NCI-H774 (cell line): ENCODE measurements at regions not wholly inside any gene's neighbourhood (a gene's known extent, or its start where the extent isn't known, plus 50 kb on each side); places are given as distances from the start of the nearest gene placed in this dataset.

Experiments used
- DNase-seq: peaks from one replicate; lab custom pipeline; 2025; lab: John Stamatoyannopoulos, UW

DNA sequence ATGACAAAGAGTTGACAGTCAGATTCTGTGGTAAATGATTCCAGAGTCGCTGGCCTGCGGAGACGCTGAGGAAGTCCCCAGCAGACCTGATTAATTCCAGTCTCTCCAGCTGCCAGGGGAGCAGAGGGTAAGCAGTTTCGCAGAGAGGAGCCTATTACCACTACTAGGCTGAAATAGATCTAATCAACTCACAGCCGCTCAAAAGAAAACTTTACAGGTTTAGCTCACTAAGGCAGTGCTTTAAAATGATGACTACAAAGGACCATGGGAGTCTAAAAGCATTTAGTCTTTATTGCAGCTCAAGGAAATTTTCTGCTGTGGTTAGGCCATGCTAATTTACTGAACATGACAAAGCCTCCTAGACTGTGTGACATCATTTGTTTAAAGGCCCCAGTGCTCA lies 445.6 kb upstream of the POU3F3 start:
- no peak for DNase-seq

DNA sequence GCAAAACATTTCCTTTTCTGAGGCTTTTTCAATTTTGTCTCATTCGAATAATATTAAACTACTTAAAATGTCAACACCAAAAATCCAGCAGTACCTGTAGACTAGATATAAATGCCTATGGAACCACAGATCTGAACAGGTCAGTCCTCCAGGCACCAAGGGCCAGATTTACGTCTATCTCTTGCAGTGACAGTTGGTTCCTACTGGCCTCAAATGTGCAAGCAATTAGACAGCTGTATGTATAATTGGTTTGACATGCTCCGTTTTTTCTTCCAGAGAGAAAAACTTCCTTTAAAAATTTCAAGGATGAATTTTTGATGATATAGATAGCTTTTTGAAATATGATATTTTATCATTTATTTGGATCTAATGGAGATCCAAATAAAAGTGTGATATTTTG lies 443.8 kb upstream of the POU3F3 start:
- no peak for DNase-seq

DNA sequence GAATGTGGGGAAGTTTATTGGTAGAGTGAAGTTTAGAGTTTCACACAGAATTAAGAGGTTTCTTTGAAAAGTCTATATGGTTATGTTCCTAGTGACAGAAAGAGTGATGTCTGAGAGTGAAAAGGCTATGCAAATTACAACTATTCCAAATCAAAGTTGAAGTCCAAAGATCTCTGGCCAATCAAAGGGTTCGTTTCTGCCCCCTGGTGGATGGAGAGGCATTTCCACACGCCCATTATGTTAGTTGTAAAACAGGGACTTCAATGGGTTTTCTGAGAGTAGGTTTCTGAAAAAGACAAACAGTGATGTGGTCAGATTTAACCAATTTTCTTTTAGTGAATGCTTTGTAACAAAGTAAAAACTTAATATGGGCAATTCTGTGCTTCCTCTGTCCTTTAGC lies 441.5 kb upstream of the POU3F3 start:
- peak; percentile 44 for DNase-seq

DNA sequence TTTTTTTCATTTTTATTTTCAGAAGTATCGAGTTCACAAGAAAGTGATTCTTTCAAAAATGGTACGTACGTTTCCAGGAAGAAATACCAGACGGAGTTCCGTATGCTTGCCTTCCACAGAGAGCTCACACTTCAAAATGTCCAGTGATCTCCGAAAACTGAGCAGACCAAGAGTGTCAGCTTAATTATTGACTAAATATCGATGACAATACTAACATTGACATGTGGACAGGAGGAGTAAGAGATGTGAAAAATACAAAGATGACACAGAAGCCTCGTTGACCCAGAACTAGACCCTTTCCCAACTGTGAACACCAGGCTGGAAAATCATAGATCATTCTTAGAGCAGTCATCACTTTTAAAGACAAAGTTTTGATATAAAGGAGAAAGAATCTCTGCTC lies 440.0 kb upstream of the POU3F3 start:
- no peak for DNase-seq

DNA sequence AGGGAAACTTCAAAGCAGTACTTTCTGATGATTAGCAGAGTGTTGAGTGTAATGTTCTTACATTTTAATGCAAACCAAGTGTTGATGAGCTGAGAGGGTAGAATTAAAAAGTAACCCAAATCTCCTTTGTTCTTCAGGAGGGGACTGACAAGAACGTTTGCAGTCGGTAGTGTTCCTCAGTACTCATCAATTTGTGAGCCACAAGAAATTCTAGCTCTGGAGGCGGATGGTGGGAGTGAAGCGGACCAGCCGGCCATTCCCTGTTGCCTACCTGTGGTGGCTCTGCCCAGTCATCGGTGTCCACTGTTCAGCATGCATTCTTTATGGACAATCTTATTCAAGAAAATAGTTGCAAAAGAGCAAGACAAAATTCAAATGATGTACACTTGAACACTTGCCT lies 438.6 kb upstream of the POU3F3 start:
- DNase-seq, result no peak

DNA sequence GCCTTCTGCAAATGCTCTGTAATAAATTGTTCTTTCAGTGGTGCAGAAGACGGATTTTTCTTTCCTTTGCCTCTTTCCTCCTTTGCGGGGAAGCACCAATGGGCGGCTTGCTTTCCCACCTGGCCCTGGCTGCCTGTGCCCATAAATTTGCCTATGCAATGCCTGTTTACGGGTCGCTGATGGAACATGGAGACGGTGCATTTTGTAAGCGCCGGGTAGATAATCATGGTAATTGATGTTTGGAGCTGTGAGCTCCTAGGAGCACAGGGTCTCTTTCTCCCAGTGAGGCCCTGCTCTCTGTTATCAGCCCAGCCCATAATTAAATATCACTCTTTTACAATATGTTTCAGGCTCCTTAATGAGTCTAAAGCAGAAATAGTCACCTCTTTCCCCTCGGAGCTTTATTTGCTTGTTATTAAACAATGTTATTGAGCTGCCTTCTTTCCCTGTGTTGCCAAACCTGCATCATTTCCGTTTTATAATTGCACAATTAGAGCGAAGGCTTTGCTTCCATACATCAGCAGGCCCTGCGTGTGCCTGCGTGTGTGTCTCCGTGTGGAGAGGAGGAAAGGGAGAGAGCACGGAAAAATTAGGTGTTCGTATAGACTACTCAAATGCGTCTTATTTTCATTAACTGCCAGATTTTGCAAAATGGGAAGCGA lies 437.4 kb upstream of the POU3F3 start:
- no peak for DNase-seq

DNA sequence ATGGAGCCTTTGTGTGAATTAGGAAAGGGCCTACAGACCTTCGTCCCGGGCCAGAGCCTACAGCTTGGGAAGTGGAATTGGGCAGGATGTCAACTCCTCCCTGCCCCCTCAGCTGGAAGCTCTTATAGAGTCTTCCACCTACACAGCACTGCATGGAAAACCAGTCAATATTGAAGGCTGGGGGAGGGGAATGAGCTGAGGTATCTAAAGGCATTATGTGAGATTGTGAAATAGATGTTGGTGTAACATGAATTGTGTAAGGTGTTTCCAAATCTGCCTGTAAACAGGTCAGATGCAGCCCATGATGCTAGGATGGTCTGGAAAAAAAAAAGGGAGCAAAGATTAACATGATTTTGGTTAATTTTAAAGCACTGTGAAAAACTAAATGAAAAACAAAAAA lies 433.5 kb upstream of the POU3F3 start:
- DNase-seq, result no peak

DNA sequence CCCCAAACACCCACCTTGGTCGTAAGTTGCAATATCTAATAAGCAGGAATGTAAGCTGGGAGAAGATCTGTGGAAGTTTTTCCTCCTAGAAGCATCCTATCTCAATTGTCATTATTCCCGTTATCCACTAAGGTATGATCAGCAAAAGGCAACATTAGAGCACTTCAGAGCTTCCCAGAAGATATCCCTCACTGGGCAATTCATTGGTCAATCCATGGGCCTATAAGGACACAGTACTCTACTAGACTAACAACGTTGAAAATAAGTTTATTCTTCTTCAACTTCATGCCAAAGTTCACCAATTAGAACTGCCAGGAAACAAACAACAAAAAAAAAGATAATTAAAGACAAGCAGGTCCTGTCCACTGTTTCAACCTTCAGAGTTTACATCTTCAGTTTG lies 433.0 kb upstream of the POU3F3 start:
- DNase-seq, result no peak

DNA sequence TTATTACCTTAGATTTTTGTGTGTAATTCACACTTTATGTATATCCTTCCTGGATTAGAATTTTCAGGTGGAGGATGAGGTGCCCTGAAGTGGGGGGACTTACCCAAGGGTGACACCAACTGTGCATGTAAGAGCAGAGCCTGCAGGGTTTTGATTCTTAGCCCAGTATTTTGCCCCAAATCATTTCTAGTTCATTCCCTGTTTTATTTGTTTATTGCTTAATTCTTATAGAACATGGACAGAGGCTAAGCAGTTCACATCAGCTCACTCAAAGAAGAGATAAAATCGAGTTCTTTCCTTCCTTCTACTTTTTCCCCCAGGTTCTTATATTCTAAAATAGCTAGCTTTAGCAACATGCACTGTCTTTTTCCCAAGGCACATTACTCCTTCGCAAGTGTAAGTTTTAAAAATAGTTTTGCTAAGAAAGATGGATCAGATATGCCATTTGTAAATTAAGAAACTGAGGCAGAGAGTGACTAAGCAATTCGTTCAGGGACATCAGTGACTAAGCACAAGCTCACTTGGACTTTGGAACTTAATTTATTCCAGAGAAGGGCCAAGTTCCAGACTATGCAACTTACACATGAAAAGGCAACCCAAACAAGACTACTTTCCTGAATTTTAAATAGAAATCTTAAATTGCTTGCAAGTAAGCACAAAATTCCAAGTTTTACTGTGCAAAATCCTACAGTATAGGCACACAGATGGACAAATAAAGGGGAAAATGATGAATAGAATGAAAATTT lies 427.9 kb upstream of the POU3F3 start:
- DNase-seq, result no peak

DNA sequence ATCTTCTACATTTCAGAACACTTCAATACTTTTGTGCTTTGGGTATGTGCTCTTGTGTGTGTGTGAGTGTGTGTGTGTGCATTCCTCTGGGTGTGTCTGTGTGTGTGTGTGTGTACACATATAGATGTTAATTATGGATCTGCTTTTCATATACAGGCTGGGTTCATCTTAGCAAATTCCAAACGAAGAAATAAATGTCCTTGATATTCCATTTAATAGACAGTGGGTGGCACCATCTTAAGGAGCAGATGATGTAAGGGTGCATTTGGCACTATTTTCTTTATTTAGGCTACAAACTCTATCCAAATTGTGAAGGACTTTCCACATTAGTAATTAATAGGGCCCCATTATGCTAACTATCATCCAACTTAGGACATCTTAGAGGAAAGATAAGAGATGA lies 425.8 kb upstream of the POU3F3 start:
- no peak for DNase-seq

DNA sequence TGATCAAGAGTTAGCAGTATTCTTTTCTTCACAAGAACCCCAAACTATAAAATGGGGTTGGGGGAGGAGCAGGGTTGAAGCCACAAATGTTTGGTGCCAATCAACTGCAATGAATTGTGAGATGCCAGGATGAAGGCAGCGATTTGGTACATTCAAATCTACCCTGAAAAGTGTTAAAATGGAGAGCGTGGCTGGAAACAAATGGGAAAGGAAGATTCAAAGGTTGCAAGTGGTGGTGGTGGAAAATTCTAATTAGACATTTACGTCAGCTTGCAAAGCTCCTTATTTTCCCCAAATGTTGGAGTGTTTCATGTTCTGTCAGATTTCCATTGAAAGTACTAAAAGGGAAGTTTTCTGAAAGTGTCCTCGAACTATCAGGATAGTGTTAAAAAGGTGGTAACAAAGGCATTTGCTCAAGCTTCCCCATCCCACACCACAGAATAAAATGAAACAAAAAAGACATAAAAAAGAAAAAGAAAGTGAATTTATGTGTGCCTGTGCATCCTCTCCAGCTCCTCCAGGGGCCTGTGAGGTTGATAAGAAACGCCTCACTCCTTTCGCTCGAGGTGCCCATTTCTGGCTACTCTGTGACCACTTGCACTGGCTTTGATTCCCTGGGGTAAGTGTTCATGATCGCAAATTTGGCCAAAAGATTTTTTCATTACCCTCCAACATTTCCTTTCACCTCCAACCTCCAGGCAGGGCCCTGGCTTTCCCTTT lies 424.1 kb upstream of the POU3F3 start:
- DNase-seq, result no peak

DNA sequence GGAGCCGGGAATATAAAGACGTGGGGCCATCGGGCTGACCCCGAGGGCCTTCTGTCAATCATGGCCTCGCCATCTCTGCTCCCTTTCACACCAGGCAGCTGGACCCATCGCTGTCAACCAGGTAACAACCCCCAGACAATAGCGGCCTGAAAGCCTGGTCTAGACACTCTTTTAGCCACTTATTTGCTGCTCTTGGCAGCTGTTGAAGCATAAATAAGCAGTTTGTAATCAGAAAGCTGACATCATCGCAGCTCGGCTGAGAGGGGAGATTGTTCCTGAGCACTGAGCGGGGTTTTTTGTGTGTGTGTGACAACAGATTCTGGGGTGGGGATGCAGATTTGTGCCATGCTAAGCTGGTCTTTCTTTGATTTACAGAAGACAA lies 423.6 kb upstream of the POU3F3 start:
- DNase-seq, result peak; percentile 79

DNA sequence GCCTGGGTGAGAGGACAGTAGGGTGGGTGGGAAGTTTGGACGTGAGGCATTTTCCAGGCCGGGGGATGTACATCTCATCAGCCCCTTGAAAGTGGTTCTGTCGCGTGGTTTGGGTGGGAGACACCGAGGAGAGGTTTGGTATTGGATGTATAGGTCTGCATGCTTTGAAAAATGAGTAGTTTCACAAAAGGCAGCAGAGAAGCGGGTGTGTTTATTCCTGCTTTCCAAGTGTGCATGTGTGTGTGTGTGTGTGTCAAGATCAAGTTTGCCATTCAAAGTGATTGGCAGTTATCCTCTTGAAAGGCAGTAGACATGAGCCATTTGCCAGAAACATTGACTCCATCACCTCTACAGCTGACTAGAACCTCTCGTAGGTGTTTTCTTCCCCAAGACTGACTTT lies 423.1 kb upstream of the POU3F3 start:
- DNase-seq, result no peak

DNA sequence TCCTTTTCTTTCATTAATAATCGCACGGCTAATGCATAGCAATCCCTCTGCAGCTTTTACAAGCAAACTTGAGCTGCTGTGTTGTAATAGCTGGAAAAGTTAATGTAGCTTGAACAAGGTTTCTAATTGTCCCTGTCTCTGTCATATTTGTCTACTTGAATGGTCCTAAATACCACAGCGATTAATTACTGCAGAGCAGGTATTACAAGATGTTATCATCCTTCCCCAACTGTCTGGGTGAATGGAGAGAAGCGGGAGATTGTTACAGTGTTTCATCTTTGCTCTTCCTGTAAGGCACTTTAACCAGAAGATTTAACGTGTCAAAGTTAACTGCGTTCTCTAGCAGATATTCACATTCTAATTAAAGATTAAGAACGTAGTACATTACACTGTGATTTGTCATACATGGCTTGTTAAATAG lies 422.2 kb upstream of the POU3F3 start:
- DNase-seq, result no peak

DNA sequence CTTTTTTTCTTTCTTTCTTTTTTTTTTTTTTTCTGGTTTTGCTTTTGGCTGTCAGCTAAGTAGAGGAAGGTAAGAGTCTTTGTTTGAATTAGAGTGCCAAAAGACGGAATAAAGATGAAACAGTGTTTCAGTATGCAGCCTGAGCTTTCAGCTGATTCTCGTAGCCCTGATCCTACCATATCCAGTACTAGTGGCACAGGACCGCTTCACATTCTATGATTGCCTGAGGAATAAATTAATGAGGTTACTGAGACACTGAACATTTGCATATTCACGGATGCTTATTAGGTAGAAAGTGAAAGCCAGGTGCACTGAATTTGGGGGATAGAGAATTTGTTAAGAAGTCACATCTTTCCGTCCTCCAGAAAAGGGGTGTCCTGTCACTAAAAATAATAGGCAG lies 421.5 kb upstream of the POU3F3 start:
- DNase-seq, result no peak

DNA sequence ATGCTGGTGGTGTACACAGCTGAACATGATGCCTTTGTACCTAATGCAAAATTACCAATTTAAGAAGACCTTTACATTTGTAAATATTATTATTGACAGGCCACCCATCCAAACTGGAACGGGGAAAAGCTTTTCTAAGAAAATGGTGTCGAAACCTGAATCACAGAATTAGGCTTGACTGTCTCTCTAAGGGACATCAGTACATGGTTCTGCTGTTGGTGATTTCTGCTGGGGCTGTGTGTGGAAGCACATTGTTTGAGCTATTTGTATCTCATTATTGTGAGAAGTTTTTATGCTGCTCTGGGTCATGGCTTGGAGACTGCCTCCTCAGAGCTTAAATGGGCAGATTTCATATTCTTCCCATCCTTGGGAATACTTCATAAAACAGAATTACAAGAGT lies 420.9 kb upstream of the POU3F3 start:
- no peak for DNase-seq

DNA sequence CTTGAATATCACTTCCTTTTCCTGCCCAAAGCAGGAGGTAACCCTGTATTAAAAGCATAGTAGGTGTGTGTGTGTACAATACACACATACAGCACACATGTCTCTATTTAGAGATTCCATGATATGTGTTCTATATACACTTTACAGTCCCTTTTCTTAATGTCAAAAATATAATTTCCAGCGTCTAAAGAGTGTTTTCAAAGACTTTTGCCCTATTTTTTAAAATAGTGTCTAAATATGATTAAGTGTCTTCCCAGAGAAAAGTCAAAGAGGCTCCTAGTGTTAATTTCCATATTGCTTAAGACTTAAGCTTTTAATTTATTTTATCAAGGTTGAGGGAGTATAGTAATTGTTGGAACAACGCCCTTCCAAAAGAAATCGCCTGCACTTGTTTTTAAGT lies 420.3 kb upstream of the POU3F3 start:
- DNase-seq, result peak; percentile 10

DNA sequence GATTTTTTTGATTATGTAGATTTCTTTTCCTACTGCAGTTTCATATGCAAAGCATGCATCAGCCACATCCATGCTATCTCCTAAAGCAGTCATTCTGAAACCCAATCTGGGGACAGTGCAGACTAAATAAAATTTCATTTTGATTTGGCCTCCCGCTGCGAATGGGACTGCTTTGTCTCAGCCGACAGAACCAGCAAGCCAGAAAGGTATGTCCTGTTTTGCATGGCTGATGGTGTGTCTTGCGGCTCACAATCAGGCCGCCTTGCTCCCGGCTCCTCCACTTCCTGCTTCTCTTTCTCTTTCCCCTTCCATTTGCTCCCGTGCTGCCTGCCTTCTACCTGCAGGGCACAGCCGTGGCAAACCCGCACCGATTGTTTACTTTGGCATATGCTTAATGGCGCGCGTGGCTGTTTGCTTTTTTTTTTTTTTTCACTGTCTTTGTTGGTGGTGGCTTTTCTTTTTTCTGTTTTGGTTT lies 419.6 kb upstream of the POU3F3 start:
- DNase-seq, result peak; percentile 79

DNA sequence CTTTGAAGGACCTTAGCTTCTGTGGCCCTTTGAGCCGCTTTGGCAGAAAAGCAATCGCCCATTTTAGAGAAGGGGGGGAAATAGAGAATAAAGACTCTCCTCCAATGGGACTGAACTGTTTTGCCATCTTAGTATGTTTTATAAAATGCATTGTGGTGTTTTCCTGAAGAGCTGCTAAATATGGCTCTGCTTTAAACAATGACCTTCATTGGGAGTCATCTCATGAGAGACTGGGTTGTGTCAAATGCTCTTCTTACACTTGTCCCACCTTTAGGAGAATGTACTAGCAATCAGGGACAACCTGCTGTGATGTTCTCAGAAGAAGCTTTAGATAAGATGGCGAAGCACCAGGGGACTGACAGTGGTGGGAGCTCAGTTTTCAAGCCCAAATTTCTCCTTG lies 418.9 kb upstream of the POU3F3 start:
- DNase-seq, result no peak

DNA sequence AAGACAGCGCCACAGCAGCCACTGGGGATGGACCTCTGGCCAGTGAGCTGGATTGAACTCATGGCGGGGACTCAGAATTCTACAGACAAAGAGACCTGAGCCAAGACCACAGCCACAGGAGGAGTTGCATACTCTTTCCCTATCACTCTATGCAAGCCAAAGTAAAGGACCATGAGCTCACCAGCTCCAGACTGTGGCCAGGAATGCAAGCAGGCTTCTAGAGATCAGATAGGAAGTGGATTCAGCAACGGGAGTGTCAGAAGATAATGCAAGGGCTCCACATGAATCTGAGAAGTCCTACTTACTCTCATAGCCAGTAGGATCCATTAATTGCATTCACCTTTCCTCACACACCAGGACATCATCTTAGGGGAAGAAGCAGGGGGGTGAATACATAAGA lies 415.4 kb upstream of the POU3F3 start:
- DNase-seq, result no peak

DNA sequence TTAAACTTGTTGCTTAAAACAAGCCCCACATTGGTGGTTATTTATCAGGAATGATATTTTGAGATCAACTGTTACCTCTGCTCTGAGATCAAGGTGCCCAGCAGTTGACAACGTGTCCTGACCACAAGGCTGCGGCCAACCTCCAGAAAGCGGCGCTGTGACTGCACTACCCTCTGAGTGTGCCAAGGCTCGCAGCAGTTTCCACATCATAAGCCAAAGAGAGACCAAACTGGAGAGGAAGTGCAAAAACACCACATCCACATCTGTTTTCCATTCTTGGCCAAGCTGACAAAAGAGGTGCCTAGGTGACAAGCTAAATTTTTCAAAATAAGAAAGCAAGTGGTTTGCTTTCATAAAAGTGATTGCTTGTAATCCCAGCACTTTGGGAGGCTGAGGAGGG lies 410.8 kb upstream of the POU3F3 start:
- no peak for DNase-seq

DNA sequence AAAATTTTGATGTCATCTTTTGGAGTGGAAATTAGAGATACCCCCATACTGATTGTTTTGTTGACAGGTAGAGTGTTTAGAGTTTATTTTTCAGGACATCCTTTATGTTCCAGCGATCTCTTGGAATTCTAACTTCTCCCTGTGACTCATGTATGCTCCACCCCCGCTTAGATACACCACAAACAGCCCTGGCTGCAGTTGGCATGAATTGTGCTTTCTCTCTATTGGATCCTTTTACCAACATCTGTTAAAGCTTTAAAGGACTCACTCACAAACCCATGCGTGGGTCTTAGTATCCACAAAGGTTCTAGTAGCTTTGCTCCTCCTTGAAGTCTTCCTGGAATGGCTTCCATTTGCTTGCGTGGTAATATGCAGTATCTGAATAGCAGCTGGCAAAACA lies 409.5 kb upstream of the POU3F3 start:
- DNase-seq, result no peak

DNA sequence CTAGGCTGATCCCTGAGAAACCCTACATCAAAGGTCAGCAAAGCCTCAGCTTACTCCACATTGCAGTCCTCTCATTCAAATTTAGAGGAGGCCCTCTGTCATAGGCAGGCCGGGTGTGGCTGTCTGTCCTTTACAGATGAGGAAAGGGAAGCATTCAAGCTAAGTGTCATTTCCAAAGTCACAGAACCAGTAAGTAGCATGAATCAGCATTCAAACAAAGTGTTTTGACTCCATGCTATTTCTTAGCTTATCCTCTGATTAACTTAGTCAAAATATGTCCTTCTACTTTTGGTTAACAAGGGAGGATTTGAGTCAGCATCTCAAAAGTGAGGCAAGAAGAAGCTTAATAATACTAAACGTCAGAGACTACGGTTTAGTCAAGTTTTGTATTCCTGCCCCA lies 409.0 kb upstream of the POU3F3 start:
- no peak for DNase-seq
